Lower leg skin (tissue), 3 donors: ENCODE measurements at regions not wholly inside any gene's neighbourhood (a gene's known extent, or its start where the extent isn't known, plus 50 kb on each side); places are given as distances from the start of the nearest gene placed in this dataset.

Experiments used
- POLR2A ChIP-seq, 2 donors: fragments of 450-650 bp; IDR thresholded peaks; one replicate each; pipeline ENCODE4 v1.6.1; 2016 to 2017; ENCODE audit warnings: antibody characterized with exemption in 2 of 2, mild to moderate bottlenecking in 1 of 2, moderate library complexity in 1 of 2
- TF ChIP-seq, protein P1 (sequence below), 3 donors: fragments of 450-650 bp; IDR thresholded peaks; one replicate each; pipeline ENCODE4 v1.5.1; 2016; ENCODE audit warnings: antibody characterized with exemption in 3 of 3, mild to moderate bottlenecking in 3 of 3, moderate library complexity in 2 of 3

DNA sequence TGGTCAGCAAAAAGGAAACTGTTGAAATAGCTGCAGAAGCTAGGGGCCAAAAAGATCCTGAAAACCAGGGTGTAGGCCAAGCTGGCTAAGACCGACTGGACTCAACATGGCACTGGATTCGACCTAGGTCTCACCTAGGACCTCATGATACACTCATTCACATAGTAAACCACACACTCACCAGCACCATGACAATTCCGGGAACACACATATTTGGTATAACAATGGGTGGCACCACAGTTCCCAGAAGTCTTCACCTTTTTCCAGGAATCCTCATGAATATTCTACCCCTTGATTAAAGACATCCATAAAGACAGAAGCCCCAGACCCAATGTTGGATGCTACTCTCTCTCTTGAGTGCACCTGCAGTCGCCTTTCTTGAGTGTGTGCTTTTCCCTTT, 460.1 kb downstream of the TMEM114 start:
- TF ChIP-seq, protein P1, sequence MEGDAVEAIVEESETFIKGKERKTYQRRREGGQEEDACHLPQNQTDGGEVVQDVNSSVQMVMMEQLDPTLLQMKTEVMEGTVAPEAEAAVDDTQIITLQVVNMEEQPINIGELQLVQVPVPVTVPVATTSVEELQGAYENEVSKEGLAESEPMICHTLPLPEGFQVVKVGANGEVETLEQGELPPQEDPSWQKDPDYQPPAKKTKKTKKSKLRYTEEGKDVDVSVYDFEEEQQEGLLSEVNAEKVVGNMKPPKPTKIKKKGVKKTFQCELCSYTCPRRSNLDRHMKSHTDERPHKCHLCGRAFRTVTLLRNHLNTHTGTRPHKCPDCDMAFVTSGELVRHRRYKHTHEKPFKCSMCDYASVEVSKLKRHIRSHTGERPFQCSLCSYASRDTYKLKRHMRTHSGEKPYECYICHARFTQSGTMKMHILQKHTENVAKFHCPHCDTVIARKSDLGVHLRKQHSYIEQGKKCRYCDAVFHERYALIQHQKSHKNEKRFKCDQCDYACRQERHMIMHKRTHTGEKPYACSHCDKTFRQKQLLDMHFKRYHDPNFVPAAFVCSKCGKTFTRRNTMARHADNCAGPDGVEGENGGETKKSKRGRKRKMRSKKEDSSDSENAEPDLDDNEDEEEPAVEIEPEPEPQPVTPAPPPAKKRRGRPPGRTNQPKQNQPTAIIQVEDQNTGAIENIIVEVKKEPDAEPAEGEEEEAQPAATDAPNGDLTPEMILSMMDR (IDR thresholded peaks at IDR 0.05): no peak
- TF ChIP-seq POLR2A (IDR thresholded peaks at IDR 0.05): no peak
